GM13976 (cell line): ENCODE measurements at regions not wholly inside any gene's neighbourhood (a gene's known extent, or its start where the extent isn't known, plus 50 kb on each side); places are given as distances from the start of the nearest gene placed in this dataset.

Experiments
- DNase-seq: peaks from one replicate; pipeline ENCODE4 v3.0.0; 2012; ENCODE audit warnings: low spot score
- CTCF ChIP-seq: IDR thresholded peaks from 2 replicates; pipeline ENCODE4 v1.5.1; 2012; ENCODE audit warnings: borderline replicate concordance, mild to moderate bottlenecking; ENCODE audit not compliant: insufficient read depth; ENCODE audit errors: extremely low read depth, missing control alignments, control extremely low read depth
- in situ Hi-C: fragments of 300-500 bp; cut with MboI; formaldehyde crosslinking; loops from one replicate; pipeline ENCODE4 v1.12.0; 2022; ENCODE audit warnings: low sequenced_read_pairs, mixed read lengths, inconsistent platforms; ENCODE audit not compliant: unreplicated experiment

DNA sequence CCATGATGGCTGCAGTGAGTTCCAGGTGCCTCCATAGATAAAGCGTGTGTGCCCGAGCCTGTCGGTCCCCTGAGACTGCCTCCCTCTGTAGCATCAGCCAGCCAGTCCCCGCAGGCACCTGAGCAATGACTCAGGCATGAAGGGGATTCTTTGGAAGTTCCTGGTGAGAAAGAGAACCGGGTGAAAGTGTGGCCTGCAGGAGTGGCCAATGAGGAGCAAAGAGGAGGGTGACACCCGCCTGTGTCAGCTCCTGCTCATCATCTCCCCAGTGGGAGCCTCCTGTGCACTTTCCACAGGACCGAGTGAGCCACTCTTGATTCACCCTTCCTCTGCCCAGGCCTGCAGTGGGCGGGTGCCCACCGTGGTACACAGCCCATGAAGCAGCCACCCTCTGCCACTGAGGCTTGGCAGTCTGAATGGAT is 71.2 kb upstream of the PTPN1 start:
- in situ Hi-C loops: no loop called here
- DNase-seq: no peak

GRCh38 chr20:50439539-50440453 is 70.4 kb upstream of the PTPN1 start:
- in situ Hi-C loops: no loop called here
- DNase-seq: no peak
- no peak for TF ChIP-seq CTCF

More for the DNA sequence above, 71.2 kb upstream of the PTPN1 start:
- no peak for TF ChIP-seq CTCF

GRCh38 chr20:50442512-50442911 is 67.7 kb upstream of the PTPN1 start:
- no peak for DNase-seq
- TF ChIP-seq CTCF: no peak
- in situ Hi-C loops: no loop called here

DNA sequence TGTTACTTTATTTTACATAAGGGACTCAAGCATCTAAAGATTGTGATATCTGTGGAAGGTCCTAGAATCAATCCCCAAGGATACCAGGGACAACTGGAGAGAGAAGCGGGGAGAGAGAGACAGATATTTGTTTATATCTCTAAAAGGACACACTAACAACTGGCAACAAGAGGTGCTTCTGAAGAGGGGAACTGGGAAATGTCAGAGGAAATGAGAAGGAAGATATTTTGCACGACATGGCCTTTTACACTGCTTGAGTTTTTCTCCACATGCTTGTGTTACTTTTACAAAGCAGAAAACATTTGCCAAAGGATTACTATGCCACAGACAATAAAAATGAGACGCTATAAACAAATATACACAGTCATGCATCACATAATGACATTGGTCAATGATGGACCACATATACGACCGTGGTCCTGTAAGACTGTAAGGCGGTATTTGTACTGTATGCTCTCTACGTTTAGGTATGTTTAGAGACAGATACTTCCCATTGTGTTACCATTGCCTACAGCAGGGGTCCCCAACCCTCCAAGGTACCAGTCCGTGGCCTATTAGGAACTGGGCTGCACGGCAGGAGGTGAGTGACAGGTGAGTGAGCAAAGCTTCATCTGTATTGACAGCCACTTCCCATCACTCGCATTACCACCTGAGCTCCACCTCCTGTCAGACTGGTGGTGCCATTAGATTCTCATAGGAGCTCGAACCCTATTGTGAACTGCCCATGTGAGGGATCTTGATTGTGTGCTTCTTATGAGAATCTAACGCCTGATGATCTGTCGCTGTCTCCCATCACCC is 64.6 kb upstream of the PTPN1 start:
- no peak for DNase-seq

DNA sequence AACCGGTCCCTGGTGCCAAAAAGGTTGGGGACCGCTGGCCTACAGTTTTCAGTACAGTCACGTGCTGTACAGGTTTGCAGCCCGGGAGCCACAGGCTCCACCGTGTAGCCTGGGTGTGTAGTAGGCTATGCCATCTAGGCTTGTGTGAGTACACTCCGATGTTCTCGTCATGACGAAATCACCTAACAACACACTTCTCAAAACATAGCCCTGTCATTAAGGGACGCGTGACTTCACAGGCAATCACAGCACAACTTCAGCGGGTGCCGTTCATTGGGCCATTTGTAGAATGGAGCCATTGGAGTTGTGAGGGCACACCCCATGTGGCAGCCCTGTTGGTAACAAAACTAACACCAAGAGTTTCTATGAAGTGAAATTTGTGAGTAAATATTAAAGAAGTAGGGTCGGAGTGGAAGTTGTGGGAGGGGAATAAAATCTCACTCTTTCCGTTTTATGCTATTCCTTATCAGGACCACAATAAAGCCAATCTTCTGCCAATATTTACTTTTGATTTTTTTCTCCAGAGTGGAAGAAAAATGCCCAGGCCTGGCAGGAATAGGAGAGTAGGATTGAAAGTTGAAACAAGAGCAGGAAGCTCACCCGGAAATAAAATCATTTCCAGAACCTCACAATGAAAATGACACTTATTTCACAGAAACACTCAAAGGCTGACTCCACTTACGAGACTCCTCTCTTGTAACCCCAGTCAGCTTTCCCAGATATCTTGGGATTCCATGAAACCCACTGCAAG is 63.7 kb upstream of the PTPN1 start:
- no peak for TF ChIP-seq CTCF
- in situ Hi-C loops: no loop called here
- DNase-seq: no peak

More for the DNA sequence above, 64.6 kb upstream of the PTPN1 start:
- TF ChIP-seq CTCF: no peak
- in situ Hi-C loops: no loop called here

DNA sequence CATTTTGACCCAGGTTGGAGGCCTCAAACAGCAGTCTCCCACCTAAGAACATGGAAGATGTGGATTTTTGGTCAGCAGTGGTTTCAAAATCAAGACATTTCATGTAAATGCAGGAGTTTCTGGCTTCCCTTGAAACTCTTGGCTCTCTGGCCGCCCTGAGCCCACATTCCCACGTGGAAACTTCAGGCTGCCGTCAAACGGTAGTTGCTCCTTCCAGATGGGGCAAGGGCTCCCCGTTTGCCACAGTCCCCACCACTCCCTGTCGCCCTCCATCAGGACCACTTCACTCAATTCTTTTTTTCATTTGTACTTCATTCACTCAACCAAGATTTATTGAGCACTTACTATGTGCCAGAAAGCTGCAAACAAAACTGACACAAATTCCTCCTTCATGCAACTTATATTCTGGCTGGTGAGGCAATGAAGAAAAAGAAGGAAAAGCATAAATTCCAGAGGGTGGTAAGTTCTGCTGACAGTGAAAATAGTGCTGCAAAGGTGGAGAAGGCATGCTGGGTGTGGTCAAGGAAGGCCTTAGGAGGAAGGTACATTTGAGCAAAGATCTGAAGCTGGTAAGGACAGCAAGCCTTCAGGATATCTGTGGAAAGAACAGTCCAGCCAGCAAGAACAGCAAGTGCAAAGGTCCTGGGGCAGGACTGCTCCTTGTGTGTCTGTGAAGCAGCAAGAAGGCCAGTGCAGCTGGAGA is 62.9 kb upstream of the PTPN1 start:
- no peak for TF ChIP-seq CTCF
- in situ Hi-C loops: no loop called here
- no peak for DNase-seq
